AML-193 (cell line): ENCODE measurements at regions not wholly inside any gene's neighbourhood (a gene's known extent, or its start where the extent isn't known, plus 50 kb on each side); places are given as distances from the start of the nearest gene placed in this dataset.

Experiments
- DNase-seq, 2 experiments: peaks; one replicate each; lab custom pipeline; 2025; lab: John Stamatoyannopoulos, UW

DNA sequence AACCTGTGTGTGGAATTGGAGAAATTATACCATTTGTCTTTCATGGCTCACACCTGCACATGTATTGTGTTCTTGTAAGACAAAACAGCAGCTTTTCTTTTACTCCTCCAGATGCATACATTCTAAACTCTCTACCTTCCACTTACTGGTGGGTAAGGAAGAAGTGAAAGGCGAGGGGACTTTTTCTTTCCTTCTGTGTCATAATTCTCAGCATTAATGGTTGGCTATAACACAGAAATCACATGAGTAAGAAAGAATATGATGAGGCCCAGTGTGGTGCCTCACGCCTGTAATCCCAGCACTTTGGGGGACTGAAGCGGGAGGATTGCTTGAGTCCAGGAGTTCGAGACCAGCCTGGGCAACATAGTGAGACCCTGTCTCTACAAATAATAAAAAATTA is 57.8 kb upstream of the SHANK2 start:
- DNase-seq = no peak

- no peak for DNase-seq
Observed at GRCh38 chr11:71309611-71310010, 57.2 kb upstream of the SHANK2 start.

DNA sequence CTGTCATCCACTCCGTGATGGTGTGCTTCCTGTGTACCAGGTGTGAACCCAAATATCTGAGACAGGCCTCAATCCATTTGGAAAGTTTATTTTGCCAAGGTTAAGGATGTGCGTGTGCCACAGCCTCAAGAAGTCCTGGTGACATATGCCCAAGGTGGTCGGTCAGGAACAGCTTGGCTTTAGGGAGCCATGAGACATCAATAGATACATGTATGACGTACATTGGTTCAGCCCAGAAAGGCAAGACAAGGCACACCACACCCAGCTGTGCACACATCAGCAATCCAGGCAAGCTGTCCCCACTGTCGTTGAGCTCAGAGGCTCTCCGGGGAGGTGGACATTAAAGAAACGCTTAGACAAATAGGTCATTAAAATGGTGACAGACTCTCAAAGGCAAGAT is 56.8 kb upstream of the SHANK2 start:
- DNase-seq = no peak

DNA sequence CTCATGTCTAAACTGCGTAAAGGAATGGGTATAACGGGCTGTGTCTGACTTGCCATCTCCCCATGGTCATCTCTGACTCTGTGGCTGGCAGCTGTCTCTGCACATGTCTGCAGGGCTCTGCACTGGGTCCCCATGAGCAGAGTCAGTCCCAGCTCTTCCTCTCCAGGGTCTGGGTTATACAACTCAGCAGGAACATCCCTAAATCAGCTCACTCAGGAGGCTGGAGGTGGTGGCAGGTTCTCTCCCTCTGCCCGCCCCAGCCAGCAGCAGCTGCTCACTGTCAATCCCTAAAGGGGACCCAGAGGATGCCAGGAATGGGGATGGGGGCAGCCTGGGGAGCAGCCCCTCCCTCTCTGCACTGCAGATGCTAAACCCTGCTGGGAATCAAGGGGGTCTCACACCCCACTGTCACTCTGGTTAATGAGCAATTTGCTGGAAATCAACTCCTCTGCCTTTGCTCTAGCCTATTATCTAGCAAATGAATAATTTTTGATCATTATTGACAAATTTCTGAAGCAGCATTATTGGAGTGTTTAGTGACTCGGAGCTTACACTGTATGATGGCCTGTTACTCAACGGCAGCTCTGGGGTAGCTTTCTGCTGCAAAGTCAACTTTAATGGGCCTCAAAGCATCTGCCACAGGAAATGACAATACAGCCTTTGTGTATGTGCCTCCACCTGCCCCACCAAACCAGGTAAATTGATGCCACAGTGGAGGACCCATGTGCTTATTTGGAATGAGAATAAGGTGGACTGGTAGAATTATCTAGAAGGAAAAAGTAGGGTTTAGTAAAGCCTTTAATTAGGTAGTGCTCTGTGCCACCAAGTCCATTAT is 55.7 kb upstream of the SHANK2 start:
- no peak for DNase-seq

DNA sequence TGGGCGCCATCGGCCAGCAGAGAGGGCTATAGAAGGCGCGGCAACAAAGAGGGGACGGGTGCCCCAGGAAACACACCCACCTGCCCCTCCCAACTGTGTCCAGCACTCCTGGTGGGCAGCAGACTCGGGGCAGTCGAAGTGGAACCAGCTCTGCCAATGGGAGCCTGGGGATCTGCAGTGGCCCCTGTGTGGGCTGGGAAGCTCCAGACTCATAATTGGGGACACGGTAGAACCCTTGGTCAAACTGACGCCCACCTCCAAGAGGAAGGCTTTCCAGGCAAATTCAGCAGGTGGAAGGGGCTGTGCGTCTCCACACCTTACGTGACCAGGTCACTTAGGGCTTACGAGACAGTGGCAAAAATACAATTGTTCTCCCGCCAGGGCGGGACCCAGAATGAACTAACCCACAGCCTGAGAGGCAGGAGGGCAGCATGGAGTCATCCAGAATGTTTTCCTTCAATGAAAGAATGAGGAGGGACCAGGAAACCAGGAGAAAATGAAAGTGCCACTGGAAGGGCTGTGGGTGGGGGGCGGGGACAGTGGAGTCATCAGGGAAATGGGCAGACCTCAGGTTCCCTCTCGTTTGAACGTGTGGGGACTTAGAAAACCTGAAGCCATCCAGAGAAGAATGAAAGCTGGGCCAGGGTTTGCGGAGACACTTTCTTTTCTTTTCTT is 53.2 kb upstream of the SHANK2 start:
- DNase-seq = no peak

GRCh38 chr11:71305041-71305440 is 52.7 kb upstream of the SHANK2 start:
- DNase-seq = no peak

DNA sequence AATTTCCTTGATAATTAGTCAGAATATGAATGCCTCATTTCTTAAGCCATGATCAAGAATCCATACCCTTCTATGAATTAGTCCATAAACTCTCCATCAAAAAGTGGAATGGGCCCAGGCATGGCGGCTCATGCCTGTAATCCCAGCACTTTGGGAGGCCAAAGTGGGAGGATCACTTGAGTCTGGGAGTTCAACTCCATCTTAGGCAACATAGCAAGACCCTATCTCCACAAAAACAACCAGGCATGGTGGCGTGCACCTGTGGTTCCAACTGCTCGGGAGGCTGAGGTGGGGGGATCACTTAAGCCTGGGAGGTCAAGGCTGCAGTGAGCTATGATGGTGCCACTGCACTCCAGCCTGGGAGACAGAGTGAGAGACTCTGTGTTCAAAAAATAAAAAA is 52.1 kb upstream of the SHANK2 start:
- no peak for DNase-seq

- no peak for DNase-seq
Observed at GRCh38 chr11:71304045-71304444, 51.7 kb upstream of the SHANK2 start.

- DNase-seq = no peak
Observed at GRCh38 chr11:71302911-71303310, 50.5 kb upstream of the SHANK2 start.

DNA sequence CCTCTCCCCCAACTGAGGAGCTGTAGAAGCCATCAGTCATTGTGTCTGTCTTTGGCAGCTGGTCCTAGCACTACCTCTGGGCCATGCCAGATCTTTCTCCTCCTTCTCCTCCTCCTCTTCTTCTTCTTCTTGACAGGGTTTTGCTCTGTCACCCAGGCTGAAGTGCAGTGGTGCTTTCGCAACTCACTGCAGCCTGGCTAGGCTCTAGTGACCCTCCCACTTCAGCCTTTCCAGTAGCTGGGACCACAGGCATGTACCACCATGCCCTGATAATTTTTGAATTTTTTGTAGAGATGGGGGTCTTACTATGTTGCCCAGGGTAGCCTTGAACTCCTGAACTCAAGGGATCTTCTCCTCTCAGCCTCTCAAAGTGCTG is 50.1 kb upstream of the SHANK2 start:
- no peak for DNase-seq
